Fibroblast of lung (primary cell): ENCODE measurements at regions not wholly inside any gene's neighbourhood (a gene's known extent, or its start where the extent isn't known, plus 50 kb on each side); places are given as distances from the start of the nearest gene placed in this dataset.

Source experiments
- EZH2 ChIP-seq: IDR thresholded peaks from 2 replicates; pipeline ENCODE4 v1.5.1; 2012; ENCODE audit warnings: low read length, control low read depth, mild to moderate bottlenecking; ENCODE audit errors: missing control alignments
- TF ChIP-seq, protein P1 (sequence below), 2 donors: IDR thresholded peaks in 1 of 2; conservative IDR thresholded peaks in 1 of 2; 1 replicate in 1 of 2; 2 replicates in 1 of 2; pipeline ENCODE4 v1.5.1; 2011 to 2012; ENCODE audit warnings: low read length in 2 of 2, control low read depth in 1 of 2, inconsistent platforms in 1 of 2, low read depth in 1 of 2, mild to moderate bottlenecking in 1 of 2

DNA sequence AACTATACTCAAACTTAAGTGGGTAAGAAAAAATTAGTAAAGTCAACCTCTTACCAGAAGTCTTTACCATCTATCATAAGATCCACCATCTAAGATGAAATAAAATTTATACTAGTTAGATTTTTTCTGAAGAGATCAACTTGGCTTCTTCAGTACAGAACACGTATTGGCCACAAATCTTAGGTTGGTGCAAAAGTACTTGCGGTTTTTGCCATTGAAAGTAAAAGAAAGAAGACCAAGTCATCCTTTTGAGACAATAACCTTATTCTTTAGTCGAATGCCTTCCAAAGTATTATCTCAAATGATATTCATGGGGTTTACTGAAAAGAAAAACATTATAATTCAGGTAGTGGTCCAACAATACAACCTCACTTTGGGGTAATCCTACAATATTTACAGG, 292.6 kb upstream of the PTCHD4 start:
- TF ChIP-seq, protein P1, sequence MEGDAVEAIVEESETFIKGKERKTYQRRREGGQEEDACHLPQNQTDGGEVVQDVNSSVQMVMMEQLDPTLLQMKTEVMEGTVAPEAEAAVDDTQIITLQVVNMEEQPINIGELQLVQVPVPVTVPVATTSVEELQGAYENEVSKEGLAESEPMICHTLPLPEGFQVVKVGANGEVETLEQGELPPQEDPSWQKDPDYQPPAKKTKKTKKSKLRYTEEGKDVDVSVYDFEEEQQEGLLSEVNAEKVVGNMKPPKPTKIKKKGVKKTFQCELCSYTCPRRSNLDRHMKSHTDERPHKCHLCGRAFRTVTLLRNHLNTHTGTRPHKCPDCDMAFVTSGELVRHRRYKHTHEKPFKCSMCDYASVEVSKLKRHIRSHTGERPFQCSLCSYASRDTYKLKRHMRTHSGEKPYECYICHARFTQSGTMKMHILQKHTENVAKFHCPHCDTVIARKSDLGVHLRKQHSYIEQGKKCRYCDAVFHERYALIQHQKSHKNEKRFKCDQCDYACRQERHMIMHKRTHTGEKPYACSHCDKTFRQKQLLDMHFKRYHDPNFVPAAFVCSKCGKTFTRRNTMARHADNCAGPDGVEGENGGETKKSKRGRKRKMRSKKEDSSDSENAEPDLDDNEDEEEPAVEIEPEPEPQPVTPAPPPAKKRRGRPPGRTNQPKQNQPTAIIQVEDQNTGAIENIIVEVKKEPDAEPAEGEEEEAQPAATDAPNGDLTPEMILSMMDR (conservative IDR thresholded peaks at IDR 0.05 in 1 of 2, IDR thresholded peaks at IDR 0.05 in 1 of 2; ENCODE audit: low read depth in 1 of 2, low read length in 2 of 2) = no peak
- no peak for TF ChIP-seq EZH2
